Stimulated activated CD4-positive, alpha-beta T cell treated with anti-CD3 and anti-CD28 coated beads, Interleukin-12 subunit alpha, Interleukin-12 subunit beta, amount 100 ng/mL, for 48 hours (primary cell): ENCODE measurements at regions not wholly inside any gene's neighbourhood (a gene's known extent, or its start where the extent isn't known, plus 50 kb on each side); places are given as distances from the start of the nearest gene placed in this dataset.
"Not testable (repeated sequence)": the region's sequence is repeated elsewhere in the genome, so short reads cannot be mapped to it uniquely, and the experiment has no call there.

ENCODE experiments used
- DNase-seq, 3 donors: peaks; one replicate each; pipeline ENCODE4 v3.0.0-alpha.2; 2020; ENCODE audit warnings: low read depth in 2 of 3, low spot score in 1 of 3

GRCh38 chr6:134584847-134585516 is 267.1 kb upstream of the SGK1 start:
- no peak for DNase-seq

GRCh38 chr6:134577998-134578397 is 260.1 kb upstream of the SGK1 start:
- DNase-seq = no peak

- DNase-seq = no peak
These were observed 257.3 kb upstream of the SGK1 start for GRCh38 chr6:134575221-134575620.

- DNase-seq = no peak
These were observed 256.6 kb upstream of the SGK1 start for GRCh38 chr6:134574491-134574890.

GRCh38 chr6:134569996-134570395 is 252.1 kb upstream of the SGK1 start:
- not testable (repeated sequence) for DNase-seq

- no peak for DNase-seq
These were observed 246.8 kb upstream of the SGK1 start for GRCh38 chr6:134564705-134565104.

GRCh38 chr6:134560019-134560418 is 242.1 kb upstream of the SGK1 start:
- no peak for DNase-seq

GRCh38 chr6:134557509-134557908 is 239.6 kb upstream of the SGK1 start:
- no peak for DNase-seq

- no peak for DNase-seq
These were observed 237.8 kb upstream of the SGK1 start for GRCh38 chr6:134555672-134556071.

GRCh38 chr6:134553936-134554335 is 236.0 kb upstream of the SGK1 start:
- DNase-seq = no peak

- DNase-seq = no peak
These were observed 233.5 kb upstream of the SGK1 start for GRCh38 chr6:134551245-134551960.

GRCh38 chr6:134550604-134551003 is 232.7 kb upstream of the SGK1 start:
- no peak for DNase-seq

- no peak for DNase-seq
These were observed 231.9 kb upstream of the SGK1 start for GRCh38 chr6:134549854-134550253.

- no peak for DNase-seq
These were observed 229.2 kb upstream of the SGK1 start for GRCh38 chr6:134546962-134547645.

- no peak for DNase-seq
These were observed 226.8 kb upstream of the SGK1 start for GRCh38 chr6:134544737-134545136.

- no peak for DNase-seq
These were observed 225.2 kb upstream of the SGK1 start for GRCh38 chr6:134543128-134543527.

GRCh38 chr6:134541001-134541400 is 223.1 kb upstream of the SGK1 start:
- no peak for DNase-seq

- no peak for DNase-seq
These were observed 222.0 kb upstream of the SGK1 start for GRCh38 chr6:134539865-134540323.

GRCh38 chr6:134537765-134538164 is 219.9 kb upstream of the SGK1 start:
- DNase-seq = not testable (repeated sequence)

- DNase-seq = no peak
These were observed 219.2 kb upstream of the SGK1 start for GRCh38 chr6:134537146-134537555.

- DNase-seq = no peak
These were observed 217.9 kb upstream of the SGK1 start for GRCh38 chr6:134535831-134536230.

GRCh38 chr6:134534708-134535149 is 216.8 kb upstream of the SGK1 start:
- DNase-seq = no peak
